Fibroblast of mammary gland (primary cell): ENCODE measurements at regions not wholly inside any gene's neighbourhood (a gene's known extent, or its start where the extent isn't known, plus 50 kb on each side); places are given as distances from the start of the nearest gene placed in this dataset.

Experiments
- DNase-seq: peaks from one replicate; pipeline ENCODE4 v3.0.0-alpha.2; 2010; ENCODE audit warnings: low read depth
- H3K4me3 ChIP-seq: 2 replicates; pipeline ENCODE4 v1.5.1; 2011; ENCODE audit warnings: low read depth, mild to moderate bottlenecking, low read length, moderate library complexity; ENCODE audit not compliant: control insufficient read depth
- TF ChIP-seq, protein P1 (sequence below): conservative IDR thresholded peaks from 2 replicates; pipeline ENCODE4 v1.5.1; 2011; ENCODE audit warnings: low read depth, low read length, inconsistent platforms; ENCODE audit not compliant: control insufficient read depth, insufficient read depth

- H3K4me3 ChIP-seq = no peak overlapping the region
- no peak for DNase-seq
- TF ChIP-seq, protein P1, sequence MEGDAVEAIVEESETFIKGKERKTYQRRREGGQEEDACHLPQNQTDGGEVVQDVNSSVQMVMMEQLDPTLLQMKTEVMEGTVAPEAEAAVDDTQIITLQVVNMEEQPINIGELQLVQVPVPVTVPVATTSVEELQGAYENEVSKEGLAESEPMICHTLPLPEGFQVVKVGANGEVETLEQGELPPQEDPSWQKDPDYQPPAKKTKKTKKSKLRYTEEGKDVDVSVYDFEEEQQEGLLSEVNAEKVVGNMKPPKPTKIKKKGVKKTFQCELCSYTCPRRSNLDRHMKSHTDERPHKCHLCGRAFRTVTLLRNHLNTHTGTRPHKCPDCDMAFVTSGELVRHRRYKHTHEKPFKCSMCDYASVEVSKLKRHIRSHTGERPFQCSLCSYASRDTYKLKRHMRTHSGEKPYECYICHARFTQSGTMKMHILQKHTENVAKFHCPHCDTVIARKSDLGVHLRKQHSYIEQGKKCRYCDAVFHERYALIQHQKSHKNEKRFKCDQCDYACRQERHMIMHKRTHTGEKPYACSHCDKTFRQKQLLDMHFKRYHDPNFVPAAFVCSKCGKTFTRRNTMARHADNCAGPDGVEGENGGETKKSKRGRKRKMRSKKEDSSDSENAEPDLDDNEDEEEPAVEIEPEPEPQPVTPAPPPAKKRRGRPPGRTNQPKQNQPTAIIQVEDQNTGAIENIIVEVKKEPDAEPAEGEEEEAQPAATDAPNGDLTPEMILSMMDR = no peak
These were observed 75.7 kb upstream of the UBE3A start for GRCh38 chr15:25514522-25514921.

DNA sequence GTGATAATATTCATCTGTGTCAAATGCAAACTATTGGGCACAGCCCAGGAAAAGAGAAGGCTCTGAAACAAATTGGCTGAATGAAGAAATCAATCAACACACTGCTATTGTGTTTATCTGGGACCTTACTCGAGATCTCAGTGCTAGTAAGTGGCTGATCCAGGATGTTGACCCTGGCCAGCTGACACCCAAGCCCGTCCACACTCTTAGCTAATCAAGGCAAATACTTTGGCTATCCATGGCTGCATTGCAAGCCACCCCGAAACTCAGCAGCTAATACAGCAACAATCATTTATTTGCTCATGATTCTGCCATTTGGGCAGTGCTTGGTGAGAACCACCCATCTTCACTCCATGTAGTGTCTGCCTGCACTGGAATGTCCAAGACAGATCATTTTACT lies 74.1 kb upstream of the UBE3A start:
- H3K4me3 ChIP-seq = no peak overlapping the region
- no peak for DNase-seq
- TF ChIP-seq, protein P1 = no peak

DNA sequence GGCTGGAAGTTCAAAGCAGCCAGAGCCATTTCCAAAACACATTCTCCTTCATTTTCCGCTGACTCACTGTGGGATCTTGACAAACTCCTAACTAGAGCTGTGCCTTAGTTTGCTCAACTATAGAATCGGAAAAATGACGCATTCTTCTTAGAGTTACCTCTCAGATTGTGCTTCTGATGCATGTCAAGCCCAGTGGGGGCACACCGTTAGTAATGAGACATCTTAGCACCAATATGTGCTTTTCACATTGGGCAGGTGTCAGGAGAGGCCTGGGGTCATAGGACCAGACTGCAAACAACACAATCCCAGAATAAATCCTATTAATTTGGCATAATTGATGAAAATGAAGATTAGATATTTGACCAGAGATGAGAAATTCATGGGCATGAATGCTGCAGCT lies 71.3 kb upstream of the UBE3A start:
- TF ChIP-seq, protein P1 = no peak
- peak; percentile 10 for DNase-seq
- no peak overlapping the region for H3K4me3 ChIP-seq

GRCh38 chr15:25509703-25510102 lies 70.9 kb upstream of the UBE3A start:
- TF ChIP-seq, protein P1 = no peak
- H3K4me3 ChIP-seq = no peak overlapping the region
- DNase-seq = no peak

DNA sequence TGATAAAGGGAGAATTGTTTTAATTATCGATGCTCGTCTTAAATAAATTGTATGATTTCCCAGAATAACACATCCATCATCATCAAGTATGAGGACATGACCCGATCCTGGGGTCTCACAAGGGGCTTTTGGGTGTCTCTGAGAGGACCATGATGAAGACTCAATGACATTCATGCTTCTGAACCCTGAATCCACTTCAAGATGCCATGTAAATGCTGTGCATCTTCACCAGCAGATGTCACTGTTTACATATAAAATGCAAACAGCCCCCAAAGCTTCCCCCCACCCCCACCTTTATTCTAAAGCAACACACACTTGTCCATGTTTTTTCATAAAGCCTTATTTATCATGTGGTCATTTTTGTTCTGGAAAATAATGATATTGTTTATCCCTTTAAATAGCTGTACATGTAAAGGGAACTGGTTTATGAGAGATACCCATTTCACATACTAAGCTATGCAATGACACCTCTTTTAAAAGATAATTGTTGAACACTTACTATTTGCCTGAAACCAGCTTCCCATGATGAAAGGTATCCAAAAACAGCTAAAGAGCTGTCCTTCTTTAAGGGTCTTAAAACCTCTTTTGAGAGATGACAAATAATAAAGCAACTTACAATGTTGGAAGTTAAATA lies 69.7 kb upstream of the UBE3A start:
- TF ChIP-seq, protein P1 = peak; percentile 82
- no peak overlapping the region for H3K4me3 ChIP-seq
- DNase-seq = peak; percentile 61

DNA sequence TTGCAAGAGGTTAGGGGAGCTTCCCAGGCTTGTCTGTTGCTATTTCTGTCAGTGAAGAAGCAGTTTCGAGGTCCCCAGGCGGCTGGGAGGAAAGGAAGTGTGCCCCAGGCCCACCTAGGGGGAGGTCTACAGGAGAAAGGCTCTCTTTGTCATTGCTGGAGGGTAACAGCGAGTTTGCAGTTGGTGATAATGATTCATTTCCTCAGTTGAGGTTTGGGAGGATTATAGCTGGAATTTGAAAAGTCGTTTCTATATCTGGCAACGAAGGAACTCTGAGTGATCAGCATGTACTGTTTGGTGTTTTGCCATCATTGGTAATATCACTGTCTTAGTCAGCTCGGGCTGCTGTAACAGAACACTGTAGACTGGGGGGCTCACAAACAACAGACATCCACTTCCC lies 65.5 kb upstream of the UBE3A start:
- H3K4me3 ChIP-seq = no peak overlapping the region
- peak; percentile 67 for DNase-seq
- TF ChIP-seq, protein P1 = no peak
